LNCAP (cell line): ENCODE measurements at regions not wholly inside any gene's neighbourhood (a gene's known extent, or its start where the extent isn't known, plus 50 kb on each side); places are given as distances from the start of the nearest gene placed in this dataset.

Experiments
- TF ChIP-seq, protein P1 (sequence below): fragments of 450-650 bp; IDR thresholded peaks from 2 replicates; pipeline ENCODE4 v1.5.1; 2017; ENCODE audit warnings: mild to moderate bottlenecking

DNA sequence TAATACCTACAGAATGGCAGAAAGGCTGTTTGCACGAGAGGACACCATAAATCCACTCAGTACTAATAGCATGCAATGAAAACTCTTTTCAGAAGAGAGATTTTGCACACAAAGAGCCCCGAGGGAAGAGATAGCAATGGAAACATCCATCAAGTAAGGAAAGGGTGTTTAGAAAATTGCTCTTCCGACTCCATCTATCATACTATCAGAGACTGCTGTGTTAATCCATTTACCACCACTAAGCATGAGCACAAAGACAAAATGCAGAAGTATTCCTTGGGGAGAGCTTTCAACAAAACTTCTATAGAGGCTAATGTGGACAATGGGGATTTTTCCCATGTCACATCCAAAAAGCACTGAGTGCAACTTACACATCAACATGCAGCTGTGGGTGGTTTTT lies 72.1 kb upstream of the PLAAT1 start:
- TF ChIP-seq, protein P1, sequence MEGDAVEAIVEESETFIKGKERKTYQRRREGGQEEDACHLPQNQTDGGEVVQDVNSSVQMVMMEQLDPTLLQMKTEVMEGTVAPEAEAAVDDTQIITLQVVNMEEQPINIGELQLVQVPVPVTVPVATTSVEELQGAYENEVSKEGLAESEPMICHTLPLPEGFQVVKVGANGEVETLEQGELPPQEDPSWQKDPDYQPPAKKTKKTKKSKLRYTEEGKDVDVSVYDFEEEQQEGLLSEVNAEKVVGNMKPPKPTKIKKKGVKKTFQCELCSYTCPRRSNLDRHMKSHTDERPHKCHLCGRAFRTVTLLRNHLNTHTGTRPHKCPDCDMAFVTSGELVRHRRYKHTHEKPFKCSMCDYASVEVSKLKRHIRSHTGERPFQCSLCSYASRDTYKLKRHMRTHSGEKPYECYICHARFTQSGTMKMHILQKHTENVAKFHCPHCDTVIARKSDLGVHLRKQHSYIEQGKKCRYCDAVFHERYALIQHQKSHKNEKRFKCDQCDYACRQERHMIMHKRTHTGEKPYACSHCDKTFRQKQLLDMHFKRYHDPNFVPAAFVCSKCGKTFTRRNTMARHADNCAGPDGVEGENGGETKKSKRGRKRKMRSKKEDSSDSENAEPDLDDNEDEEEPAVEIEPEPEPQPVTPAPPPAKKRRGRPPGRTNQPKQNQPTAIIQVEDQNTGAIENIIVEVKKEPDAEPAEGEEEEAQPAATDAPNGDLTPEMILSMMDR, result no peak

GRCh38 chr3:193174140-193174539 lies 66.9 kb upstream of the PLAAT1 start:
- TF ChIP-seq, protein P1, result no peak

- TF ChIP-seq, protein P1, result no peak
Measured at GRCh38 chr3:193187070-193187722, 53.8 kb upstream of the PLAAT1 start.

DNA sequence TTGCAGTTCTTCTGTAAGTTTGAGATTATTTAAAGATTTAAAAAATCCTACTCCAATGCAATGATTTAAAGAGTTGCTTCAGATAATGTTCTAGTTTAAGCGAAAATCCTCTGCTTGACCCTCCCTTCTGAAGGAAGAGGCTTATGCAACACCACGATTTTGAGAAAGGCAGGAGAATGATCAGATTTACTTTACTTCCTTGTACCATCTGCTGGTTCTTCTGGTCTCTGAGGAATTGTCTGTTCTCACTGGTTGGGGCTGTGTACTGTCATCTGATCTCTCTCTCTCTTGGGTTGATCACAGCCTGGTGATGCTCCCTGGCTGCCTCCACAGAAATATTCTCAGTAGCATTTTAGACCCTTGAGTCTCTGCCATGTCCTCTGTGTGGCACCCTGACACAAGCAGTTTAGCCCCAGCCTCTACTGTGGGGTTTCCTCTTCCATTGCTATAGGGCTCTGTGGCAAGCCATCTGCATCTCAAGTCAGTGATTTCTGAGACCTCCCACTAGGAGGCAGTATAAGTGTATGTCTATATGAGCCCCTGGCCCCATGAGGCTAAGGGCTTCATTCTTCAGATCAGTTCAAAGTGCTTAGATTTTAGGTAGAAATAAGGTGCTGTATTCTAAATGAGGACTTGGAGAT lies 50.8 kb upstream of the PLAAT1 start:
- TF ChIP-seq, protein P1, result peak; percentile 49; the same call in 1 of the 2 replicates
